HL-60 (cell line): ENCODE measurements at regions not wholly inside any gene's neighbourhood (a gene's known extent, or its start where the extent isn't known, plus 50 kb on each side); places are given as distances from the start of the nearest gene placed in this dataset.

Source experiments
- DNase-seq, 2 experiments: peaks; one replicate each; pipeline ENCODE4 v3.0.0-alpha.2; 2010 to 2020; ENCODE audit warnings: low read depth in 1 of 2, low spot score in 1 of 2
- H3K27ac ChIP-seq: fragments of 250-450 bp; sonication (Bioruptor Pico); replicated peaks from 2 replicates; pipeline ENCODE4 v1.5.1; 2020; ENCODE audit warnings: mild to moderate bottlenecking, moderate library complexity
- H3K27me3 ChIP-seq: fragments of 250-450 bp; sonication (Bioruptor Pico); 2 replicates; pipeline ENCODE4 v1.5.1; 2021; ENCODE audit warnings: mild to moderate bottlenecking, moderate library complexity; ENCODE audit not compliant: insufficient read depth, poor library complexity, severe bottlenecking
- H3K4me3 ChIP-seq: replicated peaks from 2 replicates; pipeline ENCODE4 v1.5.1; 2011; ENCODE audit warnings: mild to moderate bottlenecking, control low read depth, low read length; ENCODE audit not compliant: insufficient read depth
- GABPA ChIP-seq: IDR thresholded peaks from 2 replicates; pipeline ENCODE4 v1.6.1; 2012; ENCODE audit warnings: low read depth
- POLR2AphosphoS5 ChIP-seq: IDR thresholded peaks from 2 replicates; pipeline ENCODE4 v1.6.1; 2012; ENCODE audit warnings: low read depth
- SPI1 ChIP-seq: IDR thresholded peaks from 2 replicates; pipeline ENCODE4 v1.6.1; 2012; ENCODE audit warnings: low read depth, mild to moderate bottlenecking, borderline replicate concordance
- TF ChIP-seq, protein P1 (sequence below): IDR thresholded peaks from one replicate; pipeline ENCODE4 v1.5.1; 2011; ENCODE audit warnings: low read length, control low read depth, inconsistent platforms; ENCODE audit not compliant: insufficient read depth
- TF ChIP-seq, protein P2 (sequence below): IDR thresholded peaks from 2 replicates; pipeline ENCODE4 v1.6.1; 2012; ENCODE audit warnings: low read depth; ENCODE audit not compliant: insufficient replicate concordance

DNA sequence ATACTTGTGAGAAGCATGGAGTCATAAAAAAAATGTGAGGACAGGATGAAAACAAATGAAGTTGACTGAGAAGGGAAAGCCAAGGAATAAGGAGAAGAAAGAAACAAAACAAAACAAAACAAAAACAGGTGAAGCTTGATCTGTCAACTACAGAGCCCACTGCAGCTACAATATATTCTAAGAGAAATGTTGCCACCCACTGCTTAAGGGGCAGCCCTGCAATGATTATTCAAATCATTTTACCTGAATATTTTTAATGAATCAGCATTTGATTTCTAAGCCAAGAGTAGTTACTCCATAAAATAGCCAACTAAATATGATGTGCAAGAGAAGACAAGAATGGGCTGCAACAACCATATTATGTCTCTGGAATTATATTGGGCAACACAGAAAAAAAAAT lies 252.0 kb upstream of the KIF2B start:
- TF ChIP-seq POLR2AphosphoS5: no peak
- TF ChIP-seq GABPA: no peak
- TF ChIP-seq, protein P1, sequence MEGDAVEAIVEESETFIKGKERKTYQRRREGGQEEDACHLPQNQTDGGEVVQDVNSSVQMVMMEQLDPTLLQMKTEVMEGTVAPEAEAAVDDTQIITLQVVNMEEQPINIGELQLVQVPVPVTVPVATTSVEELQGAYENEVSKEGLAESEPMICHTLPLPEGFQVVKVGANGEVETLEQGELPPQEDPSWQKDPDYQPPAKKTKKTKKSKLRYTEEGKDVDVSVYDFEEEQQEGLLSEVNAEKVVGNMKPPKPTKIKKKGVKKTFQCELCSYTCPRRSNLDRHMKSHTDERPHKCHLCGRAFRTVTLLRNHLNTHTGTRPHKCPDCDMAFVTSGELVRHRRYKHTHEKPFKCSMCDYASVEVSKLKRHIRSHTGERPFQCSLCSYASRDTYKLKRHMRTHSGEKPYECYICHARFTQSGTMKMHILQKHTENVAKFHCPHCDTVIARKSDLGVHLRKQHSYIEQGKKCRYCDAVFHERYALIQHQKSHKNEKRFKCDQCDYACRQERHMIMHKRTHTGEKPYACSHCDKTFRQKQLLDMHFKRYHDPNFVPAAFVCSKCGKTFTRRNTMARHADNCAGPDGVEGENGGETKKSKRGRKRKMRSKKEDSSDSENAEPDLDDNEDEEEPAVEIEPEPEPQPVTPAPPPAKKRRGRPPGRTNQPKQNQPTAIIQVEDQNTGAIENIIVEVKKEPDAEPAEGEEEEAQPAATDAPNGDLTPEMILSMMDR: no peak
- TF ChIP-seq, protein P2, sequence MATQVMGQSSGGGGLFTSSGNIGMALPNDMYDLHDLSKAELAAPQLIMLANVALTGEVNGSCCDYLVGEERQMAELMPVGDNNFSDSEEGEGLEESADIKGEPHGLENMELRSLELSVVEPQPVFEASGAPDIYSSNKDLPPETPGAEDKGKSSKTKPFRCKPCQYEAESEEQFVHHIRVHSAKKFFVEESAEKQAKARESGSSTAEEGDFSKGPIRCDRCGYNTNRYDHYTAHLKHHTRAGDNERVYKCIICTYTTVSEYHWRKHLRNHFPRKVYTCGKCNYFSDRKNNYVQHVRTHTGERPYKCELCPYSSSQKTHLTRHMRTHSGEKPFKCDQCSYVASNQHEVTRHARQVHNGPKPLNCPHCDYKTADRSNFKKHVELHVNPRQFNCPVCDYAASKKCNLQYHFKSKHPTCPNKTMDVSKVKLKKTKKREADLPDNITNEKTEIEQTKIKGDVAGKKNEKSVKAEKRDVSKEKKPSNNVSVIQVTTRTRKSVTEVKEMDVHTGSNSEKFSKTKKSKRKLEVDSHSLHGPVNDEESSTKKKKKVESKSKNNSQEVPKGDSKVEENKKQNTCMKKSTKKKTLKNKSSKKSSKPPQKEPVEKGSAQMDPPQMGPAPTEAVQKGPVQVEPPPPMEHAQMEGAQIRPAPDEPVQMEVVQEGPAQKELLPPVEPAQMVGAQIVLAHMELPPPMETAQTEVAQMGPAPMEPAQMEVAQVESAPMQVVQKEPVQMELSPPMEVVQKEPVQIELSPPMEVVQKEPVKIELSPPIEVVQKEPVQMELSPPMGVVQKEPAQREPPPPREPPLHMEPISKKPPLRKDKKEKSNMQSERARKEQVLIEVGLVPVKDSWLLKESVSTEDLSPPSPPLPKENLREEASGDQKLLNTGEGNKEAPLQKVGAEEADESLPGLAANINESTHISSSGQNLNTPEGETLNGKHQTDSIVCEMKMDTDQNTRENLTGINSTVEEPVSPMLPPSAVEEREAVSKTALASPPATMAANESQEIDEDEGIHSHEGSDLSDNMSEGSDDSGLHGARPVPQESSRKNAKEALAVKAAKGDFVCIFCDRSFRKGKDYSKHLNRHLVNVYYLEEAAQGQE: no peak
- TF ChIP-seq SPI1: no peak
- Histone ChIP-seq H3K27me3 (no peaks in the 10 kb centered on the region), H3K4me3 (no peak overlapping the region), H3K27ac (no peak overlapping the region)
- no peak for DNase-seq

DNA sequence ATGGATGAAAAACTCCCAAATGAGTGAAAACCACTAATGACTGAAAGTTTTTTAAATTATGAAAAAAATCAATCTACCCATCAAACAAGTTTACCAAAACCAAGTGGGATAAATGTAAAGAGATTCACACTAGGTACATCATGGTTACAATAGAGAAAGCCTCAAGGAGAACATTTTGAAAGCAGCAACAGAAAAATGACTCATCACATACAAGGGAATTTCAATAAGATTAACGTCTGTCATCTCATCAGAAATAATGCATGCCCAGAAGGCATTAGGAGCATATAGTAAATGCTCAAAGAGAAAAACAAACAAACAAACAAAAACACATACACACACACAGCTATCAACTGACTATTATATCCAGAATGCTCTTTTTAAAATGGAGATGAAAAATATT lies 261.8 kb upstream of the KIF2B start:
- H3K4me3 ChIP-seq: no peak overlapping the region
- no peaks in the 10 kb centered on the region for H3K27me3 ChIP-seq
- TF ChIP-seq GABPA: no peak
- no peak for TF ChIP-seq SPI1
- TF ChIP-seq POLR2AphosphoS5: no peak
- TF ChIP-seq, protein P1: no peak
- TF ChIP-seq, protein P2: no peak
- no peak for DNase-seq
- H3K27ac ChIP-seq: no peak overlapping the region

DNA sequence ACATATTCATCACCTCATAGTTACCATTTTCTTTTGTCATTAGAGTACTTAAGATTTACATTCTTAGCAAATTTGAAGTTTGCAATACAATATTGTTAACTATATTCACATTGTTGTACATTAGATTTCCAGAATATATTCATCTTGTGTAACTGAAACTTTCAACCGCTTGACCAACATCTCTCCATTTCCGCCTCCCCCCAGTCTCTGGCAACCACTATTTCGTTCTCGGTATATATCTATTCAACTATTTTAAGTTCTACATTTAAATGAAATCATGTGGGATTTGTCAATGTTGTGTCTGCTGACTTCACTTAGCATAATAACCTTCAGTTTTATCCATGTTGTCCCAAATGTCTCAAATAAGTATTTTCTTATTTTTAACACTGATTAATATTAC lies 274.5 kb upstream of the KIF2B start:
- Histone ChIP-seq H3K27me3 (no peaks in the 10 kb centered on the region), H3K27ac (no peak overlapping the region), H3K4me3 (no peak overlapping the region)
- DNase-seq: no peak
- TF ChIP-seq, protein P2: no peak
- TF ChIP-seq SPI1 (no peak), GABPA (no peak), POLR2AphosphoS5 (no peak)
- TF ChIP-seq, protein P1: no peak
